Limb (tissue), 2 donors: ENCODE measurements at regions not wholly inside any gene's neighbourhood (a gene's known extent, or its start where the extent isn't known, plus 50 kb on each side); places are given as distances from the start of the nearest gene placed in this dataset.
A peak's percentile ranks its signal among the peaks of the same experiment; 100 is the strongest.

ENCODE experiments used
- DNase-seq, 2 donors: peaks; one replicate each; pipeline ENCODE4 v3.0.0-alpha.2; 2016; ENCODE audit errors: extremely low spot score in 2 of 2

GRCh38 chr13:74084375-74084935 lies 49.7 kb downstream of the KLF12 start:
- no peak for DNase-seq

GRCh38 chr13:74082741-74083160 lies 51.5 kb downstream of the KLF12 start:
- no peak for DNase-seq

- DNase-seq, result no peak
Observed at GRCh38 chr13:74080762-74081161, 53.4 kb downstream of the KLF12 start.

GRCh38 chr13:74077792-74078191 lies 56.4 kb downstream of the KLF12 start:
- DNase-seq, result no peak

GRCh38 chr13:74077375-74077774 lies 56.8 kb downstream of the KLF12 start:
- DNase-seq, result no peak

- DNase-seq, result no peak
Observed at GRCh38 chr13:74074723-74075122, 59.5 kb downstream of the KLF12 start.

- DNase-seq, result no peak
Observed at GRCh38 chr13:74073274-74073673, 60.9 kb downstream of the KLF12 start.

- DNase-seq, result no peak
Observed at GRCh38 chr13:74070513-74070912, 63.7 kb downstream of the KLF12 start.

- no peak for DNase-seq
Observed at GRCh38 chr13:74070065-74070464, 64.1 kb downstream of the KLF12 start.

- DNase-seq, result no peak
Observed at GRCh38 chr13:74068471-74068870, 65.7 kb downstream of the KLF12 start.

- DNase-seq, result no peak
Observed at GRCh38 chr13:74067818-74068217, 66.4 kb downstream of the KLF12 start.

- no peak for DNase-seq
Observed at GRCh38 chr13:74066937-74067336, 67.3 kb downstream of the KLF12 start.

- no peak for DNase-seq
Observed at GRCh38 chr13:74064805-74065312, 69.3 kb downstream of the KLF12 start.

- no peak for DNase-seq
Observed at GRCh38 chr13:74063533-74064100, 70.6 kb downstream of the KLF12 start.

GRCh38 chr13:74062933-74063332 lies 71.3 kb downstream of the KLF12 start:
- DNase-seq, result peak; percentile 37 to 61

- DNase-seq, result no peak
Observed at GRCh38 chr13:74061926-74062595, 72.1 kb downstream of the KLF12 start.

GRCh38 chr13:74056801-74057542 lies 77.2 kb downstream of the KLF12 start:
- no peak for DNase-seq

GRCh38 chr13:74052402-74052928 lies 81.7 kb downstream of the KLF12 start:
- peak in 1 of 2 donors; percentile 36 for DNase-seq

GRCh38 chr13:74048756-74049155 lies 85.4 kb downstream of the KLF12 start:
- no peak for DNase-seq

- DNase-seq, result peak in 1 of 2 donors; percentile 52
Observed at GRCh38 chr13:74047931-74048600, 86.1 kb downstream of the KLF12 start.

- DNase-seq, result no peak
Observed at GRCh38 chr13:74046431-74046830, 87.8 kb downstream of the KLF12 start.
